H1 (cell line): ENCODE measurements at regions not wholly inside any gene's neighbourhood (a gene's known extent, or its start where the extent isn't known, plus 50 kb on each side); places are given as distances from the start of the nearest gene placed in this dataset.

Experiments
- EZH2 ChIP-seq: fragments of 200-600 bp; sonication (generic); IDR thresholded peaks from 2 replicates; pipeline ENCODE4 v1.7.1; 2012; ENCODE audit warnings: low read depth, mild to moderate bottlenecking, moderate library complexity, low read length, inconsistent platforms; ENCODE audit not compliant: severe bottlenecking
- KDM5A ChIP-seq: fragments of 200-600 bp; IDR thresholded peaks from 2 replicates; pipeline ENCODE4 v1.7.1; 2012; ENCODE audit warnings: mild to moderate bottlenecking, low read length, inconsistent platforms, mixed read lengths
- NRF1 ChIP-seq: IDR thresholded peaks from 2 replicates; pipeline ENCODE4 v1.6.1; 2011; ENCODE audit warnings: mild to moderate bottlenecking, low read depth, low read length, improper control_type of control experiment
- POLR2AphosphoS5 ChIP-seq: IDR thresholded peaks from 2 replicates; pipeline ENCODE4 v1.6.1; 2011; ENCODE audit warnings: low read depth, low read length
- SP1 ChIP-seq: IDR thresholded peaks from 2 replicates; pipeline ENCODE4 v1.6.1; 2011; ENCODE audit warnings: low read depth, low read length
- SRF ChIP-seq: IDR thresholded peaks from 2 replicates; pipeline ENCODE4 v1.6.1; 2011; ENCODE audit warnings: mild to moderate bottlenecking, low read depth, low read length, moderate library complexity
- TCF12 ChIP-seq: IDR thresholded peaks from 2 replicates; pipeline ENCODE4 v1.6.1; 2011; ENCODE audit warnings: low read depth, mild to moderate bottlenecking, low read length
- YY1 ChIP-seq: IDR thresholded peaks from 2 replicates; pipeline ENCODE4 v1.6.1; 2011; ENCODE audit warnings: low read depth, mild to moderate bottlenecking, low read length
- ZNF274 ChIP-seq: IDR thresholded peaks from 2 replicates; pipeline ENCODE4 v1.7.0; 2012; ENCODE audit warnings: low read length, borderline replicate concordance; ENCODE audit errors: extremely low read depth
- TF ChIP-seq, protein P1 (sequence below), 3 experiments: IDR thresholded peaks; 1 replicate in 2 of 3; 2 replicates in 1 of 3; pipeline versions ENCODE4 v1.5.1 to v1.6.1; 2011; ENCODE audit warnings: low read length in 3 of 3, mild to moderate bottlenecking in 3 of 3, inconsistent platforms in 2 of 3, low read depth in 1 of 3, moderate library complexity in 1 of 3; ENCODE audit not compliant: insufficient read depth in 1 of 3; ENCODE audit errors: control extremely low read depth in 1 of 3

DNA sequence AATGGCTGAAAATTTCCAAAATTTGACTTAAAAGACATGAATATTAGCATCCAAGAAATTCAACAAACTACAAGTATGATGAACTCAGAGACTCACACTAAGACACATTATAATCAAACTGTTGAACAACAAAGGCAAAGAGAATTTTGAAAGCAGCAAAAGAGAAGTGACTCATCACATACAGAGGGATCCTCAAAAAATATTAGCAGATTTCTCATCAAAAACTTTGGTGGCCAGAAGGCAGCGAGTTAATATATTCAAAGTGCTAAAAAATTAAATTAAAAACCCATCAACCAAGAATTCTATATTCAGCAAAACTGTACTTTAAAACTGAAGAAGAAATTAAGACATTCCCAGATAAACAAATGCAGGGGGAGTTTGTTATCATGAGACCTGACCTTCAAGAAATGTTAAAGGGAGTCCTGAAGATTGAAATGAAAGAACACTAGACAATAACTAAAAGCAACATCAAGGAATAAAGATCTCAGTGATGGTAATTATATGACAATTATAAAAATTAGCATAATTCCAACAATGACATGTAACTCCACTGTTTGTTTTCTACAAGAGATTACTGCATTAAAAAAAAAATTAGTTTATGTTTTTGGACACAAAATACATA, 150.0 kb downstream of the RNASET2 start:
- TF ChIP-seq KDM5A, result no peak
- no peak for TF ChIP-seq NRF1
- TF ChIP-seq, protein P1, sequence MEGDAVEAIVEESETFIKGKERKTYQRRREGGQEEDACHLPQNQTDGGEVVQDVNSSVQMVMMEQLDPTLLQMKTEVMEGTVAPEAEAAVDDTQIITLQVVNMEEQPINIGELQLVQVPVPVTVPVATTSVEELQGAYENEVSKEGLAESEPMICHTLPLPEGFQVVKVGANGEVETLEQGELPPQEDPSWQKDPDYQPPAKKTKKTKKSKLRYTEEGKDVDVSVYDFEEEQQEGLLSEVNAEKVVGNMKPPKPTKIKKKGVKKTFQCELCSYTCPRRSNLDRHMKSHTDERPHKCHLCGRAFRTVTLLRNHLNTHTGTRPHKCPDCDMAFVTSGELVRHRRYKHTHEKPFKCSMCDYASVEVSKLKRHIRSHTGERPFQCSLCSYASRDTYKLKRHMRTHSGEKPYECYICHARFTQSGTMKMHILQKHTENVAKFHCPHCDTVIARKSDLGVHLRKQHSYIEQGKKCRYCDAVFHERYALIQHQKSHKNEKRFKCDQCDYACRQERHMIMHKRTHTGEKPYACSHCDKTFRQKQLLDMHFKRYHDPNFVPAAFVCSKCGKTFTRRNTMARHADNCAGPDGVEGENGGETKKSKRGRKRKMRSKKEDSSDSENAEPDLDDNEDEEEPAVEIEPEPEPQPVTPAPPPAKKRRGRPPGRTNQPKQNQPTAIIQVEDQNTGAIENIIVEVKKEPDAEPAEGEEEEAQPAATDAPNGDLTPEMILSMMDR (IDR thresholded peaks at IDR 0.05; ENCODE audit: control extremely low read depth in 1 of 3, insufficient read depth in 1 of 3, low read depth in 1 of 3, low read length in 3 of 3), result no peak
- no peak for TF ChIP-seq SP1
- TF ChIP-seq YY1, result no peak
- TF ChIP-seq TCF12, result no peak
- TF ChIP-seq SRF, result no peak
- TF ChIP-seq EZH2, result no peak
- no peak for TF ChIP-seq ZNF274
- no peak for TF ChIP-seq POLR2AphosphoS5
